Uterus (tissue), 3 donors: ENCODE measurements at regions not wholly inside any gene's neighbourhood (a gene's known extent, or its start where the extent isn't known, plus 50 kb on each side); places are given as distances from the start of the nearest gene placed in this dataset.

ENCODE experiments used
- DNase-seq, 2 donors: peaks; one replicate each; pipeline ENCODE4 v3.0.0-alpha.2; 2019 to 2020
- H3K27ac ChIP-seq, 2 donors: fragments of 200-600 bp; sonication (generic); 1 replicate in 1 of 2; 2 replicates in 1 of 2; pipeline ENCODE4 v1.5.1; 2016 to 2018
- H3K27me3 ChIP-seq, 2 donors: fragments of 200-600 bp; sonication (generic); one replicate each; pipeline ENCODE4 v1.5.1; 2018 to 2019; ENCODE audit warnings: control low read depth in 1 of 2
- H3K36me3 ChIP-seq, 2 donors: fragments of 200-600 bp; sonication (generic); one replicate each; pipeline ENCODE4 v1.5.1; 2019; ENCODE audit warnings: control low read depth in 1 of 2
- H3K4me1 ChIP-seq, 2 donors: fragments of 200-600 bp; sonication (generic); one replicate each; pipeline ENCODE4 v1.5.1; 2018 to 2019; ENCODE audit warnings: control low read depth in 1 of 2
- H3K4me3 ChIP-seq, 2 donors: fragments of 200-600 bp; sonication (generic); 1 replicate in 1 of 2; 2 replicates in 1 of 2; pipeline ENCODE4 v1.5.1; 2018 to 2019; ENCODE audit warnings: mild to moderate bottlenecking in 1 of 2
- H3K9me3 ChIP-seq, 2 donors: fragments of 200-600 bp; sonication (generic); one replicate each; pipeline ENCODE4 v1.5.1; 2019; ENCODE audit warnings: control low read depth in 1 of 2
- CTCF ChIP-seq, 4 experiments: fragments of 200-600 bp in 2 of 4; fragments of 450-650 bp in 2 of 4; sonication (generic) in 2 of 4; IDR thresholded peaks; one replicate each; pipeline ENCODE4 v1.5.1; 2016 to 2019; ENCODE audit warnings: antibody characterized with exemption in 4 of 4, mild to moderate bottlenecking in 2 of 4, moderate library complexity in 1 of 4
- POLR2A ChIP-seq, 2 donors: fragments of 450-650 bp; IDR thresholded peaks; one replicate each; pipeline ENCODE4 v1.6.1; 2016; ENCODE audit warnings: antibody characterized with exemption in 2 of 2, mild to moderate bottlenecking in 1 of 2, moderate library complexity in 1 of 2
- intact Hi-C: fragments of 100-400 bp; cut with DNase I; formaldehyde crosslinking; loops from one replicate; pipeline ENCODE4 v1.15.1; 2023; ENCODE audit warnings: low total_unique reads
- donor health status: DM: yes; HTN: yes; CAD: no.

GRCh38 chr5:87906962-87907361 lies 361.7 kb downstream of the TMEM161B start:
- Histone ChIP-seq H3K36me3 (no peaks in the 10 kb centered on the region), H3K9me3 (no peaks in the 10 kb centered on the region), H3K4me1 (no peaks in the 10 kb centered on the region), H3K27me3 (no peaks in the 10 kb centered on the region), H3K27ac (no peak overlapping the region), H3K4me3 (no peak overlapping the region)
- no peak for DNase-seq
- no peak for TF ChIP-seq POLR2A (IDR thresholded peaks at IDR 0.05)
- no peak for TF ChIP-seq CTCF (IDR thresholded peaks at IDR 0.05)
- intact Hi-C loops, result no loop called here

GRCh38 chr5:87900419-87900818 lies 368.2 kb downstream of the TMEM161B start:
- DNase-seq, result no peak
- Histone ChIP-seq H3K27me3 (no peaks in the 10 kb centered on the region), H3K4me3 (no peak overlapping the region), H3K9me3 (no peaks in the 10 kb centered on the region), H3K27ac (peak overlapping the region in 1 of 2 donors; percentile 69), H3K4me1 (no peaks in the 10 kb centered on the region), H3K36me3 (no peaks in the 10 kb centered on the region)
- TF ChIP-seq POLR2A (IDR thresholded peaks at IDR 0.05) (no peak), CTCF (IDR thresholded peaks at IDR 0.05) (no peak)
- intact Hi-C loops, result no loop called here

- intact Hi-C loops, result no loop called here
- DNase-seq, result peak in 1 of 2 donors; percentile 54
- no peaks in the 10 kb centered on the region for H3K27me3 ChIP-seq
- no peak overlapping the region for H3K4me3 ChIP-seq
- H3K36me3 ChIP-seq, result no peaks in the 10 kb centered on the region
- H3K4me1 ChIP-seq, result no peaks in the 10 kb centered on the region
- peak overlapping the region in 1 of 2 donors; percentile 69 for H3K27ac ChIP-seq
- no peaks in the 10 kb centered on the region for H3K9me3 ChIP-seq
- TF ChIP-seq POLR2A (IDR thresholded peaks at IDR 0.05), result no peak
- TF ChIP-seq CTCF (IDR thresholded peaks at IDR 0.05), result no peak
These were observed 368.9 kb downstream of the TMEM161B start for GRCh38 chr5:87899721-87900131.

GRCh38 chr5:87899208-87899661 lies 369.4 kb downstream of the TMEM161B start:
- Histone ChIP-seq H3K27me3 (no peaks in the 10 kb centered on the region), H3K36me3 (no peaks in the 10 kb centered on the region), H3K27ac (peak overlapping the region in 1 of 2 donors; percentile 69), H3K4me1 (no peaks in the 10 kb centered on the region), H3K9me3 (no peaks in the 10 kb centered on the region), H3K4me3 (no peak overlapping the region)
- intact Hi-C loops, result no loop called here
- TF ChIP-seq POLR2A (IDR thresholded peaks at IDR 0.05), result no peak
- peak in 1 of 4 experiments; percentile 29 for TF ChIP-seq CTCF (IDR thresholded peaks at IDR 0.05)
- DNase-seq, result peak in 1 of 2 donors; percentile 38

- no peaks in the 10 kb centered on the region for H3K9me3 ChIP-seq
- H3K27me3 ChIP-seq, result no peaks in the 10 kb centered on the region
- H3K4me1 ChIP-seq, result no peaks in the 10 kb centered on the region
- intact Hi-C loops, result no loop called here
- H3K36me3 ChIP-seq, result no peaks in the 10 kb centered on the region
- TF ChIP-seq POLR2A (IDR thresholded peaks at IDR 0.05), result no peak
- TF ChIP-seq CTCF (IDR thresholded peaks at IDR 0.05), result no peak
- no peak for DNase-seq
- peak overlapping the region in 1 of 2 donors; percentile 69 for H3K27ac ChIP-seq
- no peak overlapping the region for H3K4me3 ChIP-seq
These were observed 370.1 kb downstream of the TMEM161B start for GRCh38 chr5:87898574-87898973.
